Ammon's horn (tissue), 1 donor: ENCODE measurements at regions not wholly inside any gene's neighbourhood (a gene's known extent, or its start where the extent isn't known, plus 50 kb on each side); places are given as distances from the start of the nearest gene placed in this dataset.
"Not testable (repeated sequence)": the region's sequence is repeated elsewhere in the genome, so short reads cannot be mapped to it uniquely, and the experiment has no call there.

Experiments used
- DNase-seq: peaks from one replicate; pipeline ENCODE4 v3.0.0-alpha.2; 2016; ENCODE audit warnings: low spot score

GRCh38 chr17:43345515-43345914 is 53.3 kb upstream of the ARL4D start:
- DNase-seq = not testable (repeated sequence)

DNA sequence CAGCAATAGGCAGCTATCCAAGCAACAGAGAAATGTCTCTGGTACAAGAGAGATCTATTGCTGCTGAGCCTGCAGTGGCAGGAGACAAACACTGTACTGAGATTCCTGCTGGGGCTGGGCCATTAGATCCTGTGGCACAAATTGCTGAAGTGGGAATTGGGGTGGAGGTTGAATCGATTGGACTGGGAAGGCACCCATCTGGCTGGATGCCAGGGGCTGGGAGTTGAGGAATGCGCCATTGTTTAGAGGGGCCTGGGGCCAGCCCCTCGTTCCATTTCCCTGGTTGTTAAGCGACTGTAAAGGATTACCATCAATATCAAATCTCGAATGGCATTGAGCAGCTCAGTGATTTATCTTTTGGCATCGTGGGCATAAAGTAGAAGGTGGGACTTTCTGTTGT is 54.1 kb upstream of the ARL4D start:
- DNase-seq = no peak

- DNase-seq = no peak
Observed at GRCh38 chr17:43342589-43342890, 56.3 kb upstream of the ARL4D start.

DNA sequence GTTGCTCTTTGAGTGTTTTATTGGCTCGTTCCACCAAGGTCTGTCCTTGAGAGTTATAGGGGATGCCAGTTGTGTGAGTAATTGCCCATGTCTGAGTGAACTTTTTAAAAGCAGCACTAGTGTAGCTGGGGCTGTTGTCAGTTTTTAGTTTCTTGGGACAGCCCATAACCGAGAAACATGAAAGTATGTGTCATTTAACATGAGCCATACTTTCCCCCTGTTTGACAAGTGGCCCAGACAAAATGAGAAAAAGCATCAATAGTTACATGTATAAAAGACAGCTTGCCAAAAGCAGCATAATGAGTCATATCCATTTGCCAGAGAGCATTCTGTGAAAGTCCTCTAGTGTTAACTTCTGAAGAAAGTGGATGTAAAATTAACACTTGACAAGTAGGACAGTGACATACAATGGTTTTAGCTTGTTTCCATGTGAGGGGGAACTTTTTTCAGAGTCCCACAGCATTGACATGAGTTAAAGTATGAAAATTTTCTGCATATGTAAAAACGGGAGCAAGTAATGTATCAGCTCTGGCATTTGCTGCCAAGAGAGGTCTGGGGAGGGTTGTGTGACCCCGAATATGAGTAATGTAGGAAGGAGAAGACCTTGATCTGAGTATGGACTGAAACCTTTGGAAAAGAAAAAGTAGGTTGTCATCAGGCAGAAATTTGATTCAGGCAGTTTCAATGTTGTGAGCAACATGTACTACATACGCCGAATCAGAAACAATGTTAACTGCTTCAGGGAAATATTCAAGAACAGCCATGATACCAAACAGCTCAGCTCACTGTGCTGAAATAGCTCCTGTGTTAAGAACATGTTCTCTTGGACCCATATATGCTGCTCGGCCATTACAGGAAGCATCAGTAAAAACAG is 56.8 kb upstream of the ARL4D start:
- no peak for DNase-seq

GRCh38 chr17:43338886-43339516 is 59.8 kb upstream of the ARL4D start:
- DNase-seq = peak; percentile 90

- no peak for DNase-seq
Observed at GRCh38 chr17:43337684-43338428, 60.9 kb upstream of the ARL4D start.

- no peak for DNase-seq
Observed at GRCh38 chr17:43334738-43335402, 63.9 kb upstream of the ARL4D start.

DNA sequence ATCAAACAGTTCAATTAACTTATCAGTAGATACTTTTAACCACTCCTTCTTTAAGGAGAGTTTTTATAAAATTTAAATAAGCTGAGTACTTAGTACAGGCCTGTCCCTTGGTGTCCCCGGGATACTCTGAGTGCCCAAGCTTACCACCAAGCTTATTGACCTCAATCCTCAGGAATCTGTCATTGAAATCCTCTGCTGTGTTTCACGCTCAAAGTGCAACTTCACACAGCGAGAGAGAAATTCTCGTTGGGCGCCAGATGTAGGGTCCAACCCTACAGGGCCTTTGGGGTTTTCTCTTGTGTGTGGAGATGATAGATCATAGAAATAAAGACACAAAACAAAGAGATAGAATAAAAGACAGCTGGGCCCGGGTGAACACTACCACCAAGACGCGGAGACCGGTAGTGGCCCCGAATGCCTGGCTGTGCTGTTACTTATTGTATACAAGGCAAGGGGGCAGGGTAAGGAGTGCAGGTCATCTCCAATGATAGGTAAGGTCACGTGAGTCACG is 65.3 kb upstream of the ARL4D start:
- no peak for DNase-seq

DNA sequence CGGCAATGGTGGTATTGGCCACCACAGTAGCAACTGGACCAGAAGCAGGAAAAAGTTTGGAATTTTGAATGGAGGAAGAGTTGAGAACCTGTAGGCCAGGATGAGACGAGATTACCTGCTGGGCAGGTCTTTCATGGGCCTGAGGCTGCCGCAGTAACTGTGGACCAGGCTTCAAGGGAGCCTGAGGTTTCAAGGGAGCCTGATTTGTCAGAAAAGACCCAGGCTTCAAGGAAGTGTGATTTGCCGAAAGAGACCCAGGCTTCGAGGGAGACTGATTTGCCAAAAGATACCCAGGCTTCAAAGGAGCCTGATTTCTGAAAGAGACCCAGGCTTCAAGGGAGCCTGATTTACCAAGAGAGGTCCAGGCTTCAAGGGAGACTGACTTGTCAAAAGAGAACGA is 66.6 kb upstream of the ARL4D start:
- no peak for DNase-seq

DNA sequence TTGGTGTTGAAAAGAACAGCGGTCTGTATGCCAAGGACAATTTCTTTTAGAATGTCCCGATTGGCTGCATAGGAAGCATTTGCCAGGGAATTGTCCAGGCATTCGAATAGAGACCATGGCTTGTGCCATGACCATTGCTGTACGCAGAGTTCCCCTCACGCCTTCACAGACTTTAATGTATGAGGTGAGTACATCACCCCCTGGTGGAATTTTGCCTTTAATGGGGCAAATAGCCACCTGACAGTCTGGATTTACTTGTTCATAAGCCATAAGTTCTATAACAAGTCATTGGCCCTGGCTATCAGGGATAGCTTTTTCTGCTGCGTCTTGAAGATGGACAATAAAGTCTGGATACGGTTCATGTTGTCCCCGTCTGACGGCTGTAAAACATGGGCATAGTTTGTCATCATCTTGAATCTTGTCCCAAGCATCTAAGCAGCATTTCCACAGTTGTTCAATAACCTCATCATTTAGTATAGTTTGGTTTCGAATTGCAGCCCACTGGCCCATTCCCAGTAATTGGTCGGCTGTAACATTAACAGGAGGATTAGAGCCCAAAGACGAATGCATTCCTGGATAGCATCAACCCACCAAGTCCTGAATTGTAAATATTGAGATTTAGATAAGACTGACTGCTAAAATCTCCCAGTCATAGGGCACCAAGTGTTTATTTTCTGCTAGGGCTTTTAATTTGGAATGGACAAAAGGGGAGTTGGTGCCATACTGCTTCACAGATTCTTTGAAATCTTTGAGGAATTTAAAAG is 67.7 kb upstream of the ARL4D start:
- no peak for DNase-seq

- no peak for DNase-seq
Observed at GRCh38 chr17:43329183-43329582, 69.6 kb upstream of the ARL4D start.

DNA sequence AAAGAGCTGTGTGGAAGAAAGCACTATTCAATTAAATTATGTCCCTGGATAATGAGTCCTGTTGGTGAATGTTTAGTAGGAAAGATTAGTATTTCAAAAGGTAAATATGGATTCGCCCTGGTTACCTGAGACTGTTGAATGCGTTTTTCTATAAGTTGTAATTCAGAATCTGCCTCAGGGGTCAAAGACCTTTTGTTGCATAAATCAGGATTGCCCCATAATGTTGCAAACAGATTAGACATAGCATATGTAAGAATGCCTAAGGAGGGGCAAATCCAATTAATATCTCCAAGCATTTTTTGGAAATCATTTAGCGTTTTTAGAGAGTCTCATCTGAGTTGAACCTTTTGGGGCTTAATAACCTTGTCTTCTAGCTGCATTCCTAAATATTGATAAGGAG is 70.1 kb upstream of the ARL4D start:
- DNase-seq = no peak

- DNase-seq = no peak
Observed at GRCh38 chr17:43327834-43328420, 70.9 kb upstream of the ARL4D start.

GRCh38 chr17:43327421-43327820 is 71.4 kb upstream of the ARL4D start:
- DNase-seq = no peak

- DNase-seq = no peak
Observed at GRCh38 chr17:43326490-43327275, 72.1 kb upstream of the ARL4D start.

- DNase-seq = no peak
Observed at GRCh38 chr17:43324205-43324893, 74.4 kb upstream of the ARL4D start.

GRCh38 chr17:43319293-43320124 is 79.3 kb upstream of the ARL4D start:
- no peak for DNase-seq

DNA sequence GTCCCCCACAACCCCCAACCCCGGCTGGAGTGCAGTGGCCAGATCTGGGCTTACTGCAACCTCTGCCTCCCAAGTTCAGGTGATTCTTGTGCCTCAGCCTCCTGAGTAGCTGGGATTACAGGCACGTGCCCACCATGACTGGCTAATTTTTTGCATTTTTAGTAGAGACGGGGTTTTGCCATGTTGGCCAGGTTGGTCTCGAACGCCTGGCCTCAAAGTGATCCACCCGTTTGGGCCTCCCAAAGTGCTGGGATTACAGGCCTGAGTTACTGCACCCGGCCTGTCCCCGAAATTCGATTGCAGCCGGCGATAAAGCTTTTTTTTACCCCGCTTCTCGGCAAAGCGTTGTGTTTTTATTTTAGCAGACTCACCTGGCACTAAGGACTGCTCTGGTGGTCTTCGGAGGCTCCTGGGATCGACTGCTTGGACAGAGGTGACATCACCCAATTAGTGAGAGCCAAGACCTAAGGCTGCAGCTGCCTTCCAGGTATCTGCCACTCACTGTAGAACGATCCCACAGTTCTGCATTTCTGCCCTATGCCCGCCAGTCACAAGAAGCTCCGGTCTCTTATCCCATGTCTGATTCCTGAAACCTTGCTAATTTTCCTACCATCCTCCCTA is 82.2 kb upstream of the ARL4D start:
- no peak for DNase-seq
